Hindlimb muscle (tissue), 1 donor: ENCODE measurements at regions not wholly inside any gene's neighbourhood (a gene's known extent, or its start where the extent isn't known, plus 50 kb on each side); places are given as distances from the start of the nearest gene placed in this dataset.

Source experiments
- DNase-seq: peaks from one replicate; pipeline ENCODE4 v3.0.0-alpha.2; 2013

GRCh38 chr13:30027569-30028455, 177.4 kb upstream of the UBL3 start:
- DNase-seq = no peak

GRCh38 chr13:30026909-30027308, 176.5 kb upstream of the UBL3 start:
- DNase-seq = no peak

- no peak for DNase-seq
Measured at GRCh38 chr13:30026093-30026492, 175.7 kb upstream of the UBL3 start.

GRCh38 chr13:30025351-30025750, 174.9 kb upstream of the UBL3 start:
- DNase-seq = no peak

- no peak for DNase-seq
Measured at GRCh38 chr13:30024125-30024865, 173.9 kb upstream of the UBL3 start.

GRCh38 chr13:30023196-30023895, 172.9 kb upstream of the UBL3 start:
- no peak for DNase-seq

GRCh38 chr13:30022796-30023195, 172.4 kb upstream of the UBL3 start:
- DNase-seq = no peak

GRCh38 chr13:30022256-30022655, 171.8 kb upstream of the UBL3 start:
- DNase-seq = no peak

GRCh38 chr13:30021611-30022010, 171.2 kb upstream of the UBL3 start:
- no peak for DNase-seq

- no peak for DNase-seq
Measured at GRCh38 chr13:30020726-30021312, 170.4 kb upstream of the UBL3 start.

GRCh38 chr13:30019648-30020626, 169.5 kb upstream of the UBL3 start:
- DNase-seq = no peak

GRCh38 chr13:30017880-30018279, 167.5 kb upstream of the UBL3 start:
- no peak for DNase-seq

- DNase-seq = no peak
Measured at GRCh38 chr13:30016398-30016797, 166.0 kb upstream of the UBL3 start.

GRCh38 chr13:30009411-30009810, 159.0 kb upstream of the UBL3 start:
- DNase-seq = no peak

- no peak for DNase-seq
Measured at GRCh38 chr13:30006246-30006645, 155.8 kb upstream of the UBL3 start.

GRCh38 chr13:30004204-30004603, 153.8 kb upstream of the UBL3 start:
- no peak for DNase-seq

GRCh38 chr13:30002577-30002976, 152.2 kb upstream of the UBL3 start:
- no peak for DNase-seq

GRCh38 chr13:30000370-30000765, 150.0 kb upstream of the UBL3 start:
- no peak for DNase-seq

- no peak for DNase-seq
Measured at GRCh38 chr13:29999492-30000369, 149.3 kb upstream of the UBL3 start.

- DNase-seq = no peak
Measured at GRCh38 chr13:29996316-29996715, 145.9 kb upstream of the UBL3 start.
